HPDE6-E6E7 (cell line): ENCODE measurements at regions not wholly inside any gene's neighbourhood (a gene's known extent, or its start where the extent isn't known, plus 50 kb on each side); places are given as distances from the start of the nearest gene placed in this dataset.

Source experiments
- DNase-seq: peaks from one replicate; pipeline ENCODE4 v3.0.0; 2011; ENCODE audit warnings: missing footprints; ENCODE audit errors: extremely low spot score

DNA sequence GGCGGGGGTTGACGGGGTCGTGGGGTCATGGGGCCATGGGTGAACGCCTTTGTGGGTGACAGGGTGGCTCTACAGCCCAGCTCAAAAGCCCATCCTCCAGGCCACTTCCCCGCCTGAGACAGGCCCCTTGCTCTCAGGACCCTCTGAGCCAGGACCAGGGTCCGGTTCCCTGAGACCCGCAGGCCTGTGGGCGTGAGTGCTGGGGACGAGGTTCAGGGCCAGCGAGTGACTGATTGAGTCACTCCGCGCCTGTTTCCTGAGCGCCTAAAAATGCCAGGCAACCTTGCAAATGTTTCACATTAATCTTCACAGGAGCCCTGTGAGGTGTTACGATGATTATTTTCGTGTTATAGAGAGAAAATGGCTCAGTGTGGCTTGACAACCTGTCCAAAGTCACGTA, 97.8 kb downstream of the ZNF674 start:
- no peak for DNase-seq

DNA sequence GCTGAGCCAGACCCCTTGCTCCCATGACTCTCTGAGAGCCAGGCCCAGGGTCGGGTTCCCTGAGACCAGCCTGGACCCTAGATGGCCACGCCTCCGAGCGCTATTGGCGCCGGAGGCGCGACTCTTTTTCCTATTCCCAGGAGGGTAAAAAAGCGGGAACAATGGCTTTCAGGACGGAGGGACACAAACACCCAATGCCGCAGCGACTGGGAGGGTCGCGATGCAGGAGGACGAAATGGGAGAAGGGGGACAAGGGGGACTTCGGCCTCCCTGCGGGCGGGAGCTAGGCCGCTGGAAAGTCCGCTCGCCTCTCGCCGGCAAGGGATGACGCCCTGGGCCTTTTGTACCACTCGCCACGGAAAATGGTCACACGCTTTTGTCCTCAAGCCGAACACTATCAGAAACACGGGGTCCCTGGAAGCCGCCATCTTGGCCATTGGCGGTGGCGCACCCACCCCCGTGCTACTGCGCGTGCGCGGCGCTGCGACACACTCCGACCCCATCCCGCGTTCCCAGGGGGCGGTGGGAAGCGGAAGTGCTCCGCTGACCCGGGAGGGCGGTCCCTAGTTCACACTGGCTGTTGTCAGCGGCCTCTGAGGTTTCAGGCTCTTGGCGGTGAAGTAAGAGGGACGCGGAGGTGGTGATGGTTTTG, 98.4 kb downstream of the ZNF674 start:
- peak; percentile 50 for DNase-seq

DNA sequence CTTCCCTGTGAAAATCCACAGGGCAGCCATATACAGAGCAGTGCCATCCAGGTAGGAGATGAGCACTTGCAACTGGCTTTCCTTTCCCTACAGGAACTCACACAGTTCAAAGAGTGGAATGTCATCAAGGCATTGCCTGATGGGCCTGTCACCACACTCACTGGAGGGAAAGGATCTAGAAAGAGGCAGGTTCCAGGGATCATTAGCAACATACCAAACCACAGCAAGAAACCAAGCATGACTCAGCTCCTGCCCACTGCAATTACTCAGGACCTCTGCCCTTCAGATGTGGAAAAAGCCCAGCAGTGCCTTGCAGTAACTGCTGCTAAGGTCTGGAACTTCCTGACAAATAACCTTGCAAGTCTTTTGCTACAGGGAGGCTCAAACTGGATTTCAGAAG, 101.2 kb downstream of the ZNF674 start:
- peak; percentile 29 for DNase-seq

DNA sequence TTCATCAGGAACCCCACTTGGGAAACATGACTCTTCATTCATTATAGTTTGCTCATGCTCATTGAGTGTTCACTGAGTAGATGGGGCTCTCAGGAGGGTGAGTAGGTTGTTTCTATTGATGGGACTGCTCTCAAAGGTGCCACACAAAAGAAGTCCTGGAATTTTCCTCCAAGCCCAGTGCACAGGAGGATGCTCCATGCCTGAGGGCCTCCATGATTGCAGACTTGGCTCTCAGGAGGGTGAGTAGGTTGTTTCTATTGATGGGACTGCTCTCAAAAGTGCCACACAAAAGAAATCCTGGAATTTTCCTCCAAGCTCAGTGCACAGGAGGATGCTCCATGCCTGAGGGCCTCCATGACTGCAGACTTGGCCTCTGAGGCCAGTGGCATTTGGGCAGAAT, 108.5 kb downstream of the ZNF674 start:
- DNase-seq, result no peak

DNA sequence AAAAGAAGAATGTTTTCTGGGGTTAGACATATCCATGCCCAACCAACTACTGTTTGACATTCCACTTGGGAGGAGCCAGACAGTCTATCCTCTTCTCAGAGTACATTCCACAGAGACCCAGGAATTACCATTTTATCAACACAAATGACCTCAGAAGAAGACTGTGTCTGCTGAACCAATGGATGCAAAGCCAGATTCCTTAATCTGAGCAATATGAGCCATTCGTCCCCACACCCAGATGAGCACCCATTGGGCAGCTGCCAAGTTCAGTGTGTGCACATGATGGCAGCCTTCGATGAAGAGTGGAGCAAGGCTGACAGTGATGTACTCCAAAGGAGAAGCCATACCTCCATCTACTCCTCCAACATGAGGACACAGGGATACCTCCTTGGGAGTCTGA, 111.3 kb downstream of the ZNF674 start:
- DNase-seq, result no peak

DNA sequence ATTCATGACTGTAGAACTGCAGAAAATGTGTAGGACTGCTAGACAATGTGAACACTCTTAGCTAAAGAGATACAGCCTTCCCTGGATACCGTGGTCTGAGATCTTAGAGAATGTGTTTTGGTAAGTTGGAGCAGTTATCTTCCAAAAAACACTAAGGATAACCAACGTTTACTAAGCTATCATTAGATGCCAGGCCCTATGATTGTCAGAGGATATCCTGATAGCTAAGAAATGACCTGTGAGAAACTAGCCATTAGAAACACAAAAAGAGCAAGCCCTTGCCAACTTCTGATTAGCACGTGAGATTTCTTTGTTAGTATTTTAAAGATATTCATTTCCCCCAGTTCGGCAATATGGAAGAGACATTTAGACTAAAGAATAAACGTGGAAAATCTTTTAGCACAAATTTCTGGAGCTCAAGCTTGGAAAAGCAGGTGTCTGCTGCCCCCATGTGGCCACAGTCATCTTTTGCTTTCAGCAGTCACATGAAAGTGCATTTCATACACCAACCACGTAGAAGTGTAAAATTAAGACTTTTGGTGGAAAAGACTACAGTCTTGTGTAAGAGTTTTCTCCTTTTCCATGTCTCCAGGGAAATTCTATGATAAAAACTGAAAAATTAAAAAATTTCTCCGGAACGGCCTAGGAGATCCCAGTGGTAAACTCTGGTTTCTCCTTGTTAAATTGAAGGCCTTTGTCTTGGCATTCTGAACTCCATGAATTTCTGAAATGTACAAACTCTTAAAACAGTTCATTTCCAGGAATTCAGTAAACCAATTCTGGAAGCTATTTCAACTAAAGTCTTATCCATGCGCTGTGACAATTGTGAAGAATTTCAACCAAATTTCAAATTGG, 136.4 kb downstream of the ZNF674 start:
- DNase-seq, result peak; percentile 38

DNA sequence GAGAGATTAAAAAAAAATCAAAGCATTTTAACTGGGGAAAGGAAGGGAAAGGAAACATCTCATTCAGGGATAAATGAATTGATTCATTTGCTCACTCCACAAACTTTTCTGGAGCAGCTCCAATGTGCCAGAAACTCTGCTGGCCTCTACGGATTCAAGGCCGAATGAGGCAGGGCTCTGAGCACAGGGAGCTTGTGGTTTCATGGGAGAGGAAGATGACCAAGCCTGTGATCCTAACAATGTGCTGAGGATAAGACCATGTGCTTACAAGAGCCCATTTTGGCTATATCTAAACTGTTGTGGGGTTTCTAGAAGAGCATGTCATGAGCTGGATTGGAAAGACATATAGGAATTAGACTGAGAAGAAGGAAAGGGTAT, 137.5 kb downstream of the ZNF674 start:
- DNase-seq, result no peak

DNA sequence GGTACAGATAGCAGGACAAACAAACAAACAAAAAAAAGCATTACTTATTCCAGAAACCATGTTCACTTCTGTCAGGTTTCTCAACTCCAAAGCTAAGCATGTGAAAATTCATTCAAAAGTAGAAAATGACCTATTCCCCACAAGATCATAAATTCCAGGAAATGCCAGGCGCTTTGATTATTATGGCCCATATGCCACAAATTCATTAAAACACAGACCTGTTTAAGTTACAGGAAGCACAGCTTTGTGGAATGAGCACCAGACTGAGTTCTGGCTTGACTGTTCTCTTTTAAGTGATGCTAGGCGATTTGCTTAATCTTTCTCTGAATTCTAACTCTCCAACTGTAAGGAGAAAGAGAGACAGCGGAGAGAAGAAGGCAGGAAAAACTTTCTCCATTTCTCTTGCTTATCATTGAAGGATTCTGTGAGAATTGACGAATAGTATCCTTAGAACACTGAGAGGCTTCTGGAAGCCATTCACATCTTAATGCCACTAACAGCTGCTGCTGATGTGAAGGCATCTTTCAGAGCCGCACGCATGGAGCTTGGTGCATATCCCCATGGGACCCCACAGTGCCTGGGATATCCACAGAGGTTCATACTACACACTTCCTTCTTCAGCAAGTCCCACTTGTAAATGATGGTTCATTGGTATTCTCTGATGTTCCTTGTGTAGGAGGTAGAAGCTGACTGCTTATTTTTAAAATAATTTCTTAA, 138.0 kb downstream of the ZNF674 start:
- DNase-seq, result no peak

DNA sequence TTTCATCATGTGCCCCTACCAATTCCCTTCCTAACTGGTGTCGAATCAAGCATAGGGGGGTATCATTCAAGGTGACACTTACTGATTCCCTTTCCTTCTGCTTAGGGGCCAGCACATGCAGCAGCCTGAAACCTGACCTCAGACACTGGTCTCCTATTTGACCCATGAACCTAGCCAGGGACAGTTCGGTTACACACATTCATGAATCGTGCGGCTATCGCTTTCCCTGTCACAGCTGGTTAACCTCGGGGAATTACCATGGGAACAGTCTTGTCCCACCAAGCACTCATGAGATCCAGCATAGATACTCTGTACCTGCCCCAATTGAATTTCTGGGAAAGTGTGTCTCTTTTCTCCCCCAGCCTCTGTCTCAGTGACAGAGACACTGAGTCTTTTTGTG, 140.4 kb downstream of the ZNF674 start:
- no peak for DNase-seq

DNA sequence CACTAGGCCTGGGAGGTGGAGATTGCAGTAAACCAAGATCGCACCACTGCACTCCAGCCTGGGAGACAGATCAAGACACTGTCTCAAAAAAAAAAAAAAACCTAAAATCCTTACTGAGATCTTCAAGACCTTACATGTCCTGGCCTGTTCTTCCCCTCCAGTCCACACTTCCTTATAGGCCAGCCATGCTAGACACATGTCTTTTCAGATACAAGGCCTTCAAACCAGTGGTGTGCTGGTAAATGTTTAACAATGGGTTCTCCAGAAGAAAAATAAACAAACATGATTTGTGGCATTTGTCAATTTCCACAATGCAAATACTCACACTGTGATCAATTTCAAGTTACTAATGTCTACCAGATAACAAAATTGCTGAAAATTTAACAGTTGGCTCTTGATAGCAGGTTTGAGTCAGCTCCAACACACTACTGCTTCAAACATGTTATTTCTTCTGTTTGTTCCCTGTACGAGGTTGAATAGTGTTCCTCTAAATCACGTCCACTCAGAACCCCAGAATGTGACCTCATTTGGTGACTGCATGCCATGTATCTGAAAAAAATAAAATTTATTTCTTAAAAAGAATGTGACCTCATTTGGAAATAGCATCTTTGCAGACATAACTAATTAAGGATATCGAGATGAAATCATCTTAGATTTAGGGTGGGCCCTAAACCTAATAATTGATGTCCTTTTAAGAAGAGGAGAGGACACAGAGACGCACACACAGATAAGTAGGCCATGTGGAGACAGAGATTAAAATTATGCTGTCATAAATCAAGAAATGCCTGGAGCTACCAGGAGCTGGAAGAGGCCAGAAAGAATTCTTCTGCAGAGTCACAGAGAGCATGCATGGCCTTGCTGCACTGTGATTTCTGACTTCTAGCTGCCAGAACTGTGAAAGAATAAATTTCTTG, 144.4 kb downstream of the ZNF674 start:
- DNase-seq, result no peak

DNA sequence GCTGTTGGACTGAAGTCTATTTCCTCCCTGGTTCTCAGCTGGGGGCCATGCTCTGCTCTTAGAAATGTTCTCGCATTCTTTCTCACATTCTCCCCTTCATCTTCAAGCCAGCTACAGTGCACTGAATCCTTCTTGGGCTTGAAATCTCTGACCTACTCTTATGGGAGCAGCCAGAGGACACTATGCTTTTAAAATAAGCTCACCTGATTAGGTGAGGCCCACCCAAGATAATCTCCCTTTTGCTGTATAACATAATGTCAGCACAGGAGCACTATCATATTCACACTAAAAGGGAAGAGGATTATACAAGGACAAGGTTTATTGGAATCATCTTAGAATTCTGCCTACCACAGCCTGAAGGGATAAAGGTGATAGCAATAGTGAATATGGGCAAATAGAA, 146.3 kb downstream of the ZNF674 start:
- DNase-seq, result no peak

DNA sequence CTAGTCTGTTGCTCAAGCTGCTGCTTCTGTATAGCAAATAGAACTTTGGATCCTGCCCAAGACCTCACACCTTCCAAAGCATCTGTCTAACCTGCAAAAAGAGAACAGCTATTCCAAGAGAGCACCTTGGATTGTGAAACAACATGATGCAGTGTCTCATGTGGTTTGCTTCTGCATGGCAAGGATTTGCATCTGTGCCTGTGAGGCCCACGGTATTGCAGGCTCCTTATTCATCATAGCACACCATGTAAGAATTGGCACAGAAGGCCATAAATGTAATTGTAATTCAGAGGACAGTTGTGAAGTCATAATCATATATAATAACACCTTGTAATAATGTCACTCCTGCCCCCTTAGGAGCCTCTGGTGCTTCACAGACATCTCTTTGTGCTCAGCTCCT, 147.1 kb downstream of the ZNF674 start:
- no peak for DNase-seq

DNA sequence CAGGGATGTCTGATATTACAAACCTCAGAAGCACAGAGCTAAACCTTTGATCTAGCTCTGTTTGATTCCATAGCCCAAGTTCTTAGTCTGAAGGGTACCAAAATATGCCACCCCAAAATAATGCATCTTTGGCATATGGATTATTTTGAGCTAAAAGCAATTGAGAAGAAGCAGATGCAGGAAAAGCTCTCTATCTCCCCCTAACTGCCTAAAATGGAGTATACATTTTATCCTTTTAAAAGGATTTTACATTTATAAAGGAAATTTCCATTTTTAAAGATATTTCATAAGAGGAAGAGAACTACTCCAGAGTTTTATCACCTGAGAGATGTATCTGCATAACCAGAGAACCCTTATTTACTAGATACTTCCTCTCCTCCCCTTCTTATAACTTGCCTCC, 158.7 kb downstream of the ZNF674 start:
- no peak for DNase-seq

DNA sequence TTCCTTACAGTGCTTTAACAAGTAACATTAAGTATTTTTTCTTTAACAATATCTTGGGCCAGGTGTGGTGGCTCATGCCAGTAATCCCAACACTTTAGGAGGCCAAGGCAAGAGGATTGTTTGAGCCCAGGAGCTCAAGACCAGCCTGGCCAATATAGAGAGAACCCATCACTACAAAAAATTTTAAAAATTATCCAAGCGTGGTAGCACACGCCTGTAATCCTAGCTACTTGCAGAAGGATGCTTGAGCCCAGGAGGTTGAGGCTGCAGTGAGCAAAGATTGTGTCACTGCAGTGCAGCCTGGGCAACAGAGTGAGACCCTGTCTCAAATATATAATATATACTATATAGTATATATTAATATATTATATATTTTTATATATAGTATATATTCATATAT, 162.2 kb downstream of the ZNF674 start:
- DNase-seq, result no peak

DNA sequence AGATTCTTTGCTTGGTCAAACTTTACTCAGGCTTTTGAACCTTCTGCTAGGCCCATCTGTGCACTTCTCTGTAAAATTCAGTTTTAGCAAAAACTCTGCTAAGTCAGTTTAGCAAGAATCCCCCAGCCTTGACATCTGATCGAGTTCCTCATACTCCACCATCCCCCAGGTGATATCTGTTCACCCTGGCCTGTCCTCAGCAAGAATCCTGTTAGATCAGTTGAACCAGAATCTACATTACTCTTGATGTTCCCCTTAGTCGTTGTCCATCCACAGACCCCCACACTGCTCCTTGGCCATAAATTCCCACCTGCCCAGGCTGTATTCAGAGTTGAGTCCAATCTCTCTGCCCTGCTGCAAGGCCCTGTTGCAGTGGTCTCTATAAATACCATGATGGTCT, 162.6 kb downstream of the ZNF674 start:
- no peak for DNase-seq

DNA sequence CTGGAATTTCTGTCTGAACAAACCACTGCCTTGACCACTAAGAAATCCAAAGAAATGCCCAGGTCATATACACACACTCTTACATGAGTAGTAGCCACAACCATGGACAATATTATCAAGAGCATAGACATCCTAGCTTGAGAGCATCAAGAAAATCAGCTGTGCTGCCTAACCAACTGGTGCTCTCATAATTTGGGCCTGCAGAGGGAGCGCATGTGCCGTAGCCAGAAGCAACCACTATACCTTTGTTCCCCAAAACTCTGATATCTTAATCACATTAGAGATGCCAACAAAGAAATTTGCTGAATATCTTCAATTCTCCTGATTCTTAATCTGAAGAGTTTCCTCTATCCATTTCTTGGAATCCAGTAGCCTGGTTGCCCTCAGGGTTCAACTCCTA, 163.6 kb downstream of the ZNF674 start:
- no peak for DNase-seq

DNA sequence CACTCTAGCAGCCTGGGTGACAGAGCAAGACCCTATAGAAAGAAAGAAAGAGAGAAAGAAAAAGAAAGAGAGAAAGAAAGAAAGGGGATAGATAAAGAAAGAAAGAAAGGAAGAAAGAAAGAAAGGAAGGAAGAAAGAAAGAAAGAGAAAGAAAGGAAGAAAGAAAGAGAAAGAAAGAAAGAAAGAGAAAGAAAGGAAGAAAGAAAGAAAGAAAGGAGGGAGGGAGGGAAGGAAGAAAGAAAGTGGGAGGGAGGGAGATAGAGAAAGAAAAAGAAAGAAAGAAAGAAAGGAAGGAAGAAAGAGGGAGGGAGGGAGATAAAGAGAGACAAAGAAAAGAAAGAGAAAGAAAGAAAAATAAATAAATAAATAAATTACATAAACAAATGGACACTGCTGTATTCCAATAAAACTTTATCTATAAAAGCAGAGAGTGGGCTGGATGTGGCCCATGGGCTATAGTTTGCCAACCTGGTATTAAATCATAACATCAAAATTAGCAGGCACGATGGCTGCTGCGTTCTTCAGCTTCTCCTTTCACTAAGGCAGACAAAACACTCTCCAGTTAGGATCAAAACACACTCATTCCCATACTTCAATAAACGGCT, 165.0 kb downstream of the ZNF674 start:
- no peak for DNase-seq

DNA sequence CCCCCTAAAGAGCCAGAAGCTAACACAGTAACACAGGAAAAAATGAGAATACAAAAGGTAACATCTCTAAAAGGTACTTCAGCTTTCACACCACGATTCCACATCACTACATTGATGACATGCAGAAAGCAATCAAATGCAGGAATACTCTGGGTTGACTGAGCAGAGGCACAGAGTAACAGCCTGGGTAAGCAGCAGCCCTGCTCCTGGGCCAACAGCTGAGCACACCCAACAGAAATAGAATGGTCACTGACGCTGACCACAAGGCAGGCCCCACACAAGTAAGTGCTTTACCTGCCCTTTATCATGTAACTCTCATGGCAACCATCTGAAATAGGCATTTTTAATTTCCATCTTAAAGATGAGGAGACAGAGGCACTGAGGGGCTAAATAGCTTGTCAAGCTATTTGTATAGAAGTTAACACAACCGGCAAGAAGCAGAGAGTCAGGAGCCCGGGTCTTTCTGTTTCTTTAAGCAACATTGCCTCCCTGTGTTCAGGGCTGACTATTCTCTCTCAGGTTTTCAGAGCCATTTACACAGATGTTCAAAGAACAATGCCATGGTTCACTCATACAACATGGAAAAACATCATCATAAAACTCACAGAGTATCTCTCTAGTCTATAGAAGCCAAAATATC, 168.9 kb downstream of the ZNF674 start:
- DNase-seq, result peak; percentile 43

DNA sequence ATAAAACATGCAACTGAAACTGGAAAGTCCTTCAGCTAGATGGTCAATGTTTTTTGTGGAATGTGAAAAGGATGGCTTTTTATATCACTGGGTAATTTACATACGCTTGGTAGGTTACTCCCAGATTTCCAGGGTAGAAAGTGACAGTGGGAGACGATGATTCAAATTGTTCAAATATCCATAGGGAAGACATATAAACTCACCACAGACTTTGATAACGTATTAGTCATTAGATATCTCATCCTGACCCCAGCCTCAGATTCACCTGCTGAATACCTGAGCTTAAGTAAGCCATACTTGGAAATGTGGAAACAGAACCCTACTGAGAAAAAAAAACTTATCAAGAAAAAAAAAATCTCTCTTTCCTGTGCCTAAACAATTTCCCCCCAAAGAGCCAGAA, 169.4 kb downstream of the ZNF674 start:
- no peak for DNase-seq

DNA sequence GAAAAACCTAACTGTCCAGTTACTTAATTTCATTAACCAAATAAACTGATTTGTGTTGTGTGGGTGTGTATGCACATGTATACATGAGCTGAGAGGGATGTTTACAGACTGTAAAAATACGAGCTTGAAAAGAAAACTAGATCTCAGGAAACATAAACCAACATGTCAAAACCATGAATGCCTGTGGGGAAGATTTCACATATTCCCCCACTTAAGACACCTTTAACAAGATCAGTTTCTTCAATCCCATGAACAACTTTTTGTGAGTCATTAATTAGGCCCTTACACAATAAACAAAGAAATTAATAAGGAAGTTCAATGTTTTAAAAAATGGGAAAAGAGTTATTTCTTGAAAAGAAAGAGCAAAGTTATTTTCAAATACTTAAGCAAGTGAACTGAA, 170.8 kb downstream of the ZNF674 start:
- no peak for DNase-seq

DNA sequence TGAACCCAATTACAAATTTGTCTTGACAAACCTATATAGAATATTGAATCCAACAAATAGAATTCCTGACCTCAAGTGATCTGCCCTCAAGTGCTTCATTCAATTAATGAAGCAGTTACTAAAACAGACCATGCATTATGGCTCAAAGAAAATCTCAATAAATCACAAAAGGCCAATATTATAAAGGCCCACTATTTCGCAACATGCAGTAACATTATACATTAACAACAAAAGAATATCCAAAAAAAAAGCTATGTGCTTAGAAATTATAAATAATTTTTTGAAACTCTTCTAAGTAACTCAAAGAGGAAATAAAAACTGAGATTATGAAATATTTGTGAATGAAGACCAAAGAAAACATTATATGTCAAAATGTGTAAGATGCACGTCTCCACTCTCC, 177.7 kb downstream of the ZNF674 start:
- no peak for DNase-seq
